IMR-90 (cell line): ENCODE measurements at regions not wholly inside any gene's neighbourhood (a gene's known extent, or its start where the extent isn't known, plus 50 kb on each side); places are given as distances from the start of the nearest gene placed in this dataset.

Experiments used
- ATAC-seq: fragments of 200-7000 bp; cut with Tn5 transposase; 2 replicates; pipeline ENCODE4 v1.9.1; 2020; ENCODE audit warnings: low read depth, mild to moderate bottlenecking, moderate library complexity
- BruUV-seq: library from RNA; stranded (reverse); fragments of 400-500 nt; replicated peaks from 2 replicates; lab custom pipeline; 2021; lab: Mats Ljungman, UMichigan
- CTCF ChIA-PET: fragments of 300-600 bp; formaldehyde crosslinking; extraction: SDS; loops from one replicate; lab custom pipeline; 2021; ENCODE audit warnings: antibody characterized with exemption; lab: Yijun Ruan, JAX
- POLR2A ChIA-PET: fragments of 300-600 bp; sonication (Branson Sonifier 250); formaldehyde crosslinking; loops from one replicate; lab custom pipeline; 2022; ENCODE audit warnings: antibody characterized with exemption; ENCODE audit not compliant: unreplicated experiment; lab: Charles Lee
- DNase-seq: peaks from one replicate; pipeline ENCODE4 v3.0.0; 2013
- H2AFZ ChIP-seq: replicated peaks from 2 replicates; pipeline ENCODE3; 2013; ENCODE audit warnings: low read length, mild to moderate bottlenecking; ENCODE audit not compliant: poor library complexity
- H2AK5ac ChIP-seq: 2 replicates; pipeline ENCODE4 v1.6.1; 2013; ENCODE audit warnings: low read depth, low read length, inconsistent platforms
- H2AK9ac ChIP-seq: replicated peaks from 2 replicates; pipeline ENCODE3; 2013; ENCODE audit warnings: mild to moderate bottlenecking, low read depth, low read length, moderate library complexity; ENCODE audit not compliant: poor library complexity
- H2BK120ac ChIP-seq: 2 replicates; pipeline ENCODE4 v1.6.1; 2013; ENCODE audit warnings: low read depth, low read length, inconsistent platforms
- H2BK15ac ChIP-seq: 3 replicates; pipeline ENCODE4 v1.6.1; 2013; ENCODE audit warnings: low read depth, low read length, inconsistent platforms
- H2BK20ac ChIP-seq: 2 replicates; pipeline ENCODE4 v1.6.1; 2013; ENCODE audit warnings: low read depth, mild to moderate bottlenecking, inconsistent platforms, low read length, moderate library complexity
- H2BK5ac ChIP-seq: 2 replicates; pipeline ENCODE4 v1.6.1; 2013; ENCODE audit warnings: mild to moderate bottlenecking, low read depth, low read length, inconsistent platforms; ENCODE audit not compliant: poor library complexity, severe bottlenecking
- H3K14ac ChIP-seq: replicated peaks from 2 replicates; pipeline ENCODE4 v1.6.1; 2013; ENCODE audit warnings: low read depth, low read length, inconsistent platforms
- H3K18ac ChIP-seq: 2 replicates; pipeline ENCODE4 v1.6.1; 2013; ENCODE audit warnings: low read depth, low read length, control low read depth
- H3K23ac ChIP-seq: 2 replicates; pipeline ENCODE4 v1.6.1; 2013; ENCODE audit warnings: low read depth, low read length, inconsistent platforms
- H3K27ac ChIP-seq: 2 replicates; pipeline ENCODE4 v1.5.1; 2013; ENCODE audit warnings: mild to moderate bottlenecking, control low read depth, low read length; ENCODE audit not compliant: insufficient read depth
- H3K27me3 ChIP-seq: 2 replicates; pipeline ENCODE4 v1.6.1; 2013; ENCODE audit warnings: low read length; ENCODE audit not compliant: control insufficient read depth, insufficient read depth
- H3K36me3 ChIP-seq: 2 replicates; pipeline ENCODE4 v1.6.1; 2013; ENCODE audit warnings: low read length, mixed read lengths; ENCODE audit not compliant: control insufficient read depth, insufficient read depth
- H3K4ac ChIP-seq: 2 replicates; pipeline ENCODE4 v1.6.1; 2013; ENCODE audit warnings: low read depth, low read length, inconsistent platforms
- H3K4me1 ChIP-seq: 2 replicates; pipeline ENCODE4 v1.6.1; 2013; ENCODE audit warnings: low read length, mixed read lengths; ENCODE audit not compliant: control insufficient read depth, insufficient read depth
- H3K4me2 ChIP-seq: 2 replicates; pipeline ENCODE4 v1.6.1; 2013; ENCODE audit warnings: low read depth, mild to moderate bottlenecking, control low read depth, low read length, moderate library complexity
- H3K4me3 ChIP-seq: 2 replicates; pipeline ENCODE4 v1.5.1; 2013; ENCODE audit warnings: low read depth, mild to moderate bottlenecking, control low read depth, low read length, moderate library complexity; ENCODE audit not compliant: insufficient read depth
- H3K56ac ChIP-seq: 2 replicates; pipeline ENCODE4 v1.6.1; 2013; ENCODE audit warnings: low read length, inconsistent platforms; ENCODE audit not compliant: insufficient read depth; ENCODE audit errors: extremely low read depth
- H3K79me1 ChIP-seq, 2 experiments: 2 replicates each; pipeline ENCODE4 v1.6.1; 2013; ENCODE audit warnings: low read length in 2 of 2, inconsistent platforms in 1 of 2, low read depth in 1 of 2
- H3K9ac ChIP-seq: 2 replicates; pipeline ENCODE4 v1.6.1; 2013; ENCODE audit warnings: low read depth, low read length, control low read depth
- H3K9me1 ChIP-seq: 2 replicates; pipeline ENCODE4 v1.6.1; 2013; ENCODE audit warnings: low read length, inconsistent platforms; ENCODE audit not compliant: insufficient read depth
- H3K9me3 ChIP-seq: 2 replicates; pipeline ENCODE4 v1.6.1; 2013; ENCODE audit warnings: low read length; ENCODE audit not compliant: control insufficient read depth, insufficient read depth
- H4K20me1 ChIP-seq: 2 replicates; pipeline ENCODE4 v1.6.1; 2013; ENCODE audit warnings: low read length, inconsistent platforms; ENCODE audit not compliant: insufficient read depth
- H4K5ac ChIP-seq: 2 replicates; pipeline ENCODE4 v1.6.1; 2013; ENCODE audit warnings: mild to moderate bottlenecking, low read depth, low read length, control low read depth
- H4K8ac ChIP-seq, 2 experiments: 2 replicates each; pipeline ENCODE4 v1.6.1; 2013; ENCODE audit warnings: low read depth in 2 of 2, low read length in 2 of 2, control low read depth in 1 of 2, inconsistent platforms in 1 of 2
- H4K91ac ChIP-seq: 2 replicates; pipeline ENCODE4 v1.6.1; 2013; ENCODE audit warnings: low read depth, low read length, inconsistent platforms; ENCODE audit not compliant: insufficient read depth
- BHLHE40 ChIP-seq: fragments of 150-350 bp; IDR thresholded peaks from 2 replicates; pipeline ENCODE4 v1.6.1; 2016; ENCODE audit warnings: mild to moderate bottlenecking, low read depth, low read length
- CEBPB ChIP-seq: IDR thresholded peaks from 2 replicates; pipeline ENCODE4 v1.6.1; 2012; ENCODE audit warnings: low read depth, low read length, improper control_type of control experiment
- CHD1 ChIP-seq: IDR thresholded peaks from 2 replicates; pipeline ENCODE4 v1.6.1; 2012; ENCODE audit warnings: low read depth, low read length, improper control_type of control experiment
- CTCF ChIP-seq: conservative IDR thresholded peaks from 2 replicates; pipeline ENCODE4 v1.5.1; 2012; ENCODE audit warnings: mild to moderate bottlenecking, low read depth, low read length, improper control_type of control experiment
- ELK1 ChIP-seq: fragments of 150-350 bp; IDR thresholded peaks from 2 replicates; pipeline ENCODE4 v1.6.1; 2016; ENCODE audit warnings: low read depth, mild to moderate bottlenecking, low read length, moderate library complexity, borderline replicate concordance
- FOS ChIP-seq: fragments of 150-350 bp; IDR thresholded peaks from 2 replicates; pipeline ENCODE4 v1.6.1; 2016; ENCODE audit warnings: low read depth, low read length
- MAFK ChIP-seq: IDR thresholded peaks from 2 replicates; pipeline ENCODE4 v1.6.1; 2012; ENCODE audit warnings: low read depth, low read length, improper control_type of control experiment
- MAZ ChIP-seq: IDR thresholded peaks from 2 replicates; pipeline ENCODE4 v1.6.1; 2012; ENCODE audit warnings: low read depth, mild to moderate bottlenecking, low read length, improper control_type of control experiment, moderate library complexity, borderline replicate concordance
- MXI1 ChIP-seq: IDR thresholded peaks from 2 replicates; pipeline ENCODE4 v1.6.1; 2012; ENCODE audit warnings: low read depth, mild to moderate bottlenecking, low read length, moderate library complexity, borderline replicate concordance
- NFE2L2 ChIP-seq: fragments of 150-350 bp; IDR thresholded peaks from 2 replicates; pipeline ENCODE4 v1.6.1; 2016; ENCODE audit warnings: low read depth, mild to moderate bottlenecking, low read length
- POLR2A ChIP-seq: IDR thresholded peaks from 2 replicates; pipeline ENCODE4 v1.6.1; 2012; ENCODE audit warnings: mild to moderate bottlenecking, low read depth, low read length
- RAD21 ChIP-seq: IDR thresholded peaks from 2 replicates; pipeline ENCODE4 v1.6.1; 2012; ENCODE audit warnings: low read length, improper control_type of control experiment
- RCOR1 ChIP-seq: IDR thresholded peaks from 2 replicates; pipeline ENCODE4 v1.6.1; 2012; ENCODE audit warnings: mild to moderate bottlenecking, low read length, improper control_type of control experiment; ENCODE audit not compliant: insufficient replicate concordance
- SMC3 ChIP-seq: fragments of 150-350 bp; IDR thresholded peaks from 2 replicates; pipeline ENCODE4 v1.6.1; 2016; ENCODE audit warnings: low read depth, mild to moderate bottlenecking, antibody characterized with exemption, low read length, moderate library complexity
- USF2 ChIP-seq: fragments of 150-350 bp; IDR thresholded peaks from 2 replicates; pipeline ENCODE4 v1.6.1; 2017; ENCODE audit warnings: mild to moderate bottlenecking, antibody characterized with exemption, low read length, low read depth
- WGBS, 2 experiments: methylation state at CpG; one replicate each; pipeline versions ENCODE4 v1.1.5 to v1.1.7; 2013; ENCODE audit warnings: missing lambda C conversion rate in 2 of 2; ENCODE audit not compliant: insufficient read length in 1 of 2; ENCODE audit errors: extremely low coverage in 2 of 2; 5-methylcytosine and 5-hydroxymethylcytosine counted together
- dilution Hi-C: fragments of 300-500 bp; cut with HindIII; formaldehyde crosslinking; loops from one replicate; pipeline ENCODE4 v1.14.3; 2018; ENCODE audit warnings: low sequenced_read_pairs; ENCODE audit not compliant: unreplicated experiment
- in situ Hi-C: fragments of 300-500 bp; cut with MboI; formaldehyde crosslinking; loops from 3 replicates; pipeline ENCODE4 v1.14.3; 2019; ENCODE audit warnings: low sequenced_read_pairs, inconsistent platforms, mixed read lengths
- intact Hi-C: fragments of 100-400 bp; cut with micrococcal nuclease; formaldehyde crosslinking; loops from 2 replicates; pipeline ENCODE4 v1.10.0; 2022

GRCh38 chr4:159632031-159632430 lies 529.2 kb downstream of the RAPGEF2 start:
- in situ Hi-C loops, result no loop called here
- Histone ChIP-seq H2AFZ (no peak overlapping the region), H3K18ac (no peak overlapping the region), H3K27me3 (no peaks in the 10 kb centered on the region), H3K36me3 (no peaks in the 10 kb centered on the region), H3K14ac (no peak overlapping the region), H3K4me3 (no peak overlapping the region), H3K9me3 (no peaks in the 10 kb centered on the region; the same call in 1 of the 2 replicates), H4K20me1 (no peaks in the 10 kb centered on the region), H4K5ac (no peak overlapping the region), H4K8ac (no peak overlapping the region), H4K91ac (no peak overlapping the region), H3K56ac (no peak overlapping the region), H3K9me1 (no peaks in the 10 kb centered on the region), H3K4me2 (no peak overlapping the region), H3K4ac (no peak overlapping the region), H3K9ac (no peak overlapping the region), H2BK20ac (no peak overlapping the region), H3K4me1 (no peaks in the 10 kb centered on the region), H2BK5ac (no peak overlapping the region), H2AK9ac (no peak overlapping the region), H2AK5ac (no peak overlapping the region), H3K79me1 (no peaks in the 10 kb centered on the region), H3K27ac (no peak overlapping the region), H2BK15ac (no peak overlapping the region), H3K23ac (no peak overlapping the region), H2BK120ac (no peak overlapping the region)
- TF ChIP-seq POLR2A (no peak), CEBPB (no peak), MXI1 (no peak), FOS (no peak), NFE2L2 (no peak), USF2 (no peak), RCOR1 (no peak), RAD21 (no peak), BHLHE40 (no peak), SMC3 (no peak), MAFK (no peak), MAZ (no peak), CTCF (no peak), CHD1 (no peak), ELK1 (no peak)
- BruUV-seq, result no TSS peak
- ChIA-PET POLR2A (no interaction called here), CTCF (no interaction called here)
- intact Hi-C loops, result no loop called here
- DNase-seq, result no peak
- ATAC-seq, result no peak
- no CpG with 5 or more reads among the region's 1 CpG for WGBS, 2 experiments
- dilution Hi-C loops, result no loop called here
